ENCODE measurements at regions not wholly inside any gene's neighbourhood (a gene's known extent, or its start where the extent isn't known, plus 50 kb on each side); places are given as distances from the start of the nearest gene placed in this dataset.

DNA sequence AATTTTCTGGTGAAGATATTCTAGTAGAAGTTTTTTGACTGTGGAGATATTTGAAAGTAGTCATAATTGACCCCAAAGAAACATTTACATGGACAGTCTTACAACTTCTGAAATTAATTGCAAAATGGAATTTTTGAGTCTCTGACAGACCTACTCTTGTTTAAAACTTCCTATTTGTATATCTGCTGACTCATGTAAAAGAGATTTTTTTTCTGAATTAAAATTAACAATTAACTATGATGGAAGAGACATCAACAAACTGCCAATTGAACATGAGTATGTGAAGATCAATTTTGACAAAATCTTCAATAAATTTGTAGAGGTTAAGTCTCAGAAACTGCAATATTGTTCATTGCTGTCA lies 108.5 kb upstream of the MAX start:
- Histone ChIP-seq H3K14ac (replicated peaks; ENCODE audit: low read depth, low read length) (no peak overlapping the region), H3K27me3 (ENCODE audit: control insufficient read depth, insufficient read depth, low read length) (no peaks in the 10 kb centered on the region), H2AK9ac (replicated peaks; ENCODE audit: low read depth, low read length, poor library complexity) (no peak overlapping the region), H2AK5ac (ENCODE audit: low read depth, low read length) (no peak overlapping the region), H3K36me3 (ENCODE audit: control insufficient read depth, insufficient read depth, low read length) (no peaks in the 10 kb centered on the region), H3K9me3 (ENCODE audit: control insufficient read depth, insufficient read depth, low read length) (no peaks in the 10 kb centered on the region), H3K4ac (ENCODE audit: low read depth, low read length) (no peak overlapping the region), H4K91ac (ENCODE audit: insufficient read depth, low read depth, low read length) (no peak overlapping the region), H4K20me1 (ENCODE audit: insufficient read depth, low read length) (no peaks in the 10 kb centered on the region), H3K9ac (ENCODE audit: low read depth, low read length) (no peak overlapping the region), H3K18ac (ENCODE audit: low read depth, low read length) (peak overlapping the region; percentile 95; the same call in 1 of the 2 replicates), H3K23ac (ENCODE audit: low read depth, low read length) (no peak overlapping the region), H2AFZ (replicated peaks; ENCODE audit: low read length, poor library complexity) (no peak overlapping the region), H4K8ac (ENCODE audit: low read depth in 2 of 2, low read length in 2 of 2) (peak overlapping the region in 1 of 2 experiments; percentile 3; a peak in 2 of 4 replicates), H3K79me1 (ENCODE audit: low read depth in 1 of 2, low read length in 2 of 2) (no peaks in the 10 kb centered on the region), H4K5ac (ENCODE audit: low read depth, low read length) (no peak overlapping the region), H3K9me1 (ENCODE audit: insufficient read depth, low read length) (peaks cover 11% of the 10 kb centered on the region), H2BK20ac (ENCODE audit: low read depth, low read length) (no peak overlapping the region), H2BK15ac (ENCODE audit: low read depth, low read length) (no peak overlapping the region), H3K4me1 (ENCODE audit: control insufficient read depth, insufficient read depth, low read length) (peaks cover 13% of the 10 kb centered on the region), H3K27ac (ENCODE audit: insufficient read depth, low read length) (no peak overlapping the region), H3K56ac (ENCODE audit: extremely low read depth, insufficient read depth, low read length) (no peak overlapping the region), H3K4me3 (ENCODE audit: insufficient read depth, low read depth, low read length) (no peak overlapping the region), H3K4me2 (ENCODE audit: low read depth, low read length) (no peak overlapping the region), H2BK5ac (ENCODE audit: low read depth, low read length, poor library complexity, severe bottlenecking) (peak overlapping the region; percentile 87), H2BK120ac (ENCODE audit: low read depth, low read length) (0 out of 2 replicates have a peak overlapping the region, but pooled peaks have one; percentile 38)
- in situ Hi-C loops (cut with MboI; ENCODE audit: low sequenced_read_pairs) = no loop called here
- CTCF ChIA-PET = interaction anchor here (0.6 to 1.2 kb wide), 2 partner anchors 201 to 236 kb away, joined by 3 to 4 read pairs; no protein-coding TSS in a partner anchor
- intact Hi-C loops (cut with micrococcal nuclease) = loop anchor here (5.0 kb wide), 1 partner anchor 121 kb away; no protein-coding TSS in a partner anchor
- TF ChIP-seq RFX5 (IDR thresholded peaks at IDR 0.05; ENCODE audit: low read depth, low read length) (no peak), NFE2L2 (IDR thresholded peaks at IDR 0.05; ENCODE audit: low read depth, low read length) (peak; percentile 60; the same call in 1 of the 2 replicates), CHD1 (IDR thresholded peaks at IDR 0.05; ENCODE audit: low read depth, low read length) (no peak), MAFK (IDR thresholded peaks at IDR 0.05; ENCODE audit: low read depth, low read length) (peak; percentile 98)
- TF ChIP-seq, protein P1, sequence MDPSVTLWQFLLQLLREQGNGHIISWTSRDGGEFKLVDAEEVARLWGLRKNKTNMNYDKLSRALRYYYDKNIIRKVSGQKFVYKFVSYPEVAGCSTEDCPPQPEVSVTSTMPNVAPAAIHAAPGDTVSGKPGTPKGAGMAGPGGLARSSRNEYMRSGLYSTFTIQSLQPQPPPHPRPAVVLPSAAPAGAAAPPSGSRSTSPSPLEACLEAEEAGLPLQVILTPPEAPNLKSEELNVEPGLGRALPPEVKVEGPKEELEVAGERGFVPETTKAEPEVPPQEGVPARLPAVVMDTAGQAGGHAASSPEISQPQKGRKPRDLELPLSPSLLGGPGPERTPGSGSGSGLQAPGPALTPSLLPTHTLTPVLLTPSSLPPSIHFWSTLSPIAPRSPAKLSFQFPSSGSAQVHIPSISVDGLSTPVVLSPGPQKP (IDR thresholded peaks at IDR 0.05; ENCODE audit: borderline replicate concordance, low read depth, low read length) = no peak
- TF ChIP-seq, protein P2, sequence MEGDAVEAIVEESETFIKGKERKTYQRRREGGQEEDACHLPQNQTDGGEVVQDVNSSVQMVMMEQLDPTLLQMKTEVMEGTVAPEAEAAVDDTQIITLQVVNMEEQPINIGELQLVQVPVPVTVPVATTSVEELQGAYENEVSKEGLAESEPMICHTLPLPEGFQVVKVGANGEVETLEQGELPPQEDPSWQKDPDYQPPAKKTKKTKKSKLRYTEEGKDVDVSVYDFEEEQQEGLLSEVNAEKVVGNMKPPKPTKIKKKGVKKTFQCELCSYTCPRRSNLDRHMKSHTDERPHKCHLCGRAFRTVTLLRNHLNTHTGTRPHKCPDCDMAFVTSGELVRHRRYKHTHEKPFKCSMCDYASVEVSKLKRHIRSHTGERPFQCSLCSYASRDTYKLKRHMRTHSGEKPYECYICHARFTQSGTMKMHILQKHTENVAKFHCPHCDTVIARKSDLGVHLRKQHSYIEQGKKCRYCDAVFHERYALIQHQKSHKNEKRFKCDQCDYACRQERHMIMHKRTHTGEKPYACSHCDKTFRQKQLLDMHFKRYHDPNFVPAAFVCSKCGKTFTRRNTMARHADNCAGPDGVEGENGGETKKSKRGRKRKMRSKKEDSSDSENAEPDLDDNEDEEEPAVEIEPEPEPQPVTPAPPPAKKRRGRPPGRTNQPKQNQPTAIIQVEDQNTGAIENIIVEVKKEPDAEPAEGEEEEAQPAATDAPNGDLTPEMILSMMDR (conservative IDR thresholded peaks at IDR 0.05; ENCODE audit: low read depth, low read length) = no peak
- ATAC-seq (ENCODE audit: low read depth) (no peak), DNase-seq (no peak)
- POLR2A ChIA-PET (ENCODE audit: unreplicated experiment) = no interaction called here
- dilution Hi-C loops (cut with HindIII; ENCODE audit: low sequenced_read_pairs, unreplicated experiment) = no loop called here
- no TSS peak for BruUV-seq (replicated peaks)

Measured in IMR-90 (cell line).